Breast epithelium (tissue), 3 donors: ENCODE measurements at regions not wholly inside any gene's neighbourhood (a gene's known extent, or its start where the extent isn't known, plus 50 kb on each side); places are given as distances from the start of the nearest gene placed in this dataset.

Experiments
- POLR2A ChIP-seq: fragments of 450-650 bp; IDR thresholded peaks from one replicate; pipeline ENCODE4 v1.6.1; 2016; ENCODE audit warnings: antibody characterized with exemption, mild to moderate bottlenecking, moderate library complexity
- POLR2AphosphoS5 ChIP-seq, 3 donors: sonication (generic); formaldehyde crosslinking; IDR thresholded peaks; one replicate each; pipeline ENCODE4 v1.6.1; 2017; ENCODE audit warnings: antibody characterized with exemption in 3 of 3
- TF ChIP-seq, protein P1 (sequence below), 3 donors: fragments of 450-650 bp; IDR thresholded peaks; one replicate each; pipeline ENCODE4 v1.5.1; 2016 to 2017; ENCODE audit warnings: antibody characterized with exemption in 3 of 3, mild to moderate bottlenecking in 3 of 3, moderate library complexity in 3 of 3

- TF ChIP-seq, protein P1, sequence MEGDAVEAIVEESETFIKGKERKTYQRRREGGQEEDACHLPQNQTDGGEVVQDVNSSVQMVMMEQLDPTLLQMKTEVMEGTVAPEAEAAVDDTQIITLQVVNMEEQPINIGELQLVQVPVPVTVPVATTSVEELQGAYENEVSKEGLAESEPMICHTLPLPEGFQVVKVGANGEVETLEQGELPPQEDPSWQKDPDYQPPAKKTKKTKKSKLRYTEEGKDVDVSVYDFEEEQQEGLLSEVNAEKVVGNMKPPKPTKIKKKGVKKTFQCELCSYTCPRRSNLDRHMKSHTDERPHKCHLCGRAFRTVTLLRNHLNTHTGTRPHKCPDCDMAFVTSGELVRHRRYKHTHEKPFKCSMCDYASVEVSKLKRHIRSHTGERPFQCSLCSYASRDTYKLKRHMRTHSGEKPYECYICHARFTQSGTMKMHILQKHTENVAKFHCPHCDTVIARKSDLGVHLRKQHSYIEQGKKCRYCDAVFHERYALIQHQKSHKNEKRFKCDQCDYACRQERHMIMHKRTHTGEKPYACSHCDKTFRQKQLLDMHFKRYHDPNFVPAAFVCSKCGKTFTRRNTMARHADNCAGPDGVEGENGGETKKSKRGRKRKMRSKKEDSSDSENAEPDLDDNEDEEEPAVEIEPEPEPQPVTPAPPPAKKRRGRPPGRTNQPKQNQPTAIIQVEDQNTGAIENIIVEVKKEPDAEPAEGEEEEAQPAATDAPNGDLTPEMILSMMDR (IDR thresholded peaks at IDR 0.05) = no peak
- no peak for TF ChIP-seq POLR2A
- no peak for TF ChIP-seq POLR2AphosphoS5 (IDR thresholded peaks at IDR 0.05)
Measured at GRCh38 chr3:103787164-103787871, 1352.5 kb downstream of the ZPLD1 start.
